GM19240 (cell line): ENCODE measurements at regions not wholly inside any gene's neighbourhood (a gene's known extent, or its start where the extent isn't known, plus 50 kb on each side); places are given as distances from the start of the nearest gene placed in this dataset.

Experiments
- DNase-seq: peaks from one replicate; pipeline ENCODE4 v3.0.0; 2011; ENCODE audit warnings: low spot score; ENCODE audit not compliant: insufficient read length

GRCh38 chr2:59745085-59745484 lies 808.4 kb downstream of the BCL11A start:
- DNase-seq, result no peak

GRCh38 chr2:59744436-59744835 lies 809.0 kb downstream of the BCL11A start:
- DNase-seq, result no peak

GRCh38 chr2:59741840-59742239 lies 811.6 kb downstream of the BCL11A start:
- DNase-seq, result no peak

- DNase-seq, result no peak
These were observed 814.3 kb downstream of the BCL11A start for GRCh38 chr2:59739166-59739565.

- DNase-seq, result no peak
These were observed 816.2 kb downstream of the BCL11A start for GRCh38 chr2:59737299-59737698.

- no peak for DNase-seq
These were observed 818.7 kb downstream of the BCL11A start for GRCh38 chr2:59734743-59735142.

- no peak for DNase-seq
These were observed 819.5 kb downstream of the BCL11A start for GRCh38 chr2:59733970-59734369.

GRCh38 chr2:59733567-59733930 lies 819.9 kb downstream of the BCL11A start:
- no peak for DNase-seq

GRCh38 chr2:59732871-59733566 lies 820.4 kb downstream of the BCL11A start:
- no peak for DNase-seq

- no peak for DNase-seq
These were observed 826.3 kb downstream of the BCL11A start for GRCh38 chr2:59727121-59727590.

- no peak for DNase-seq
These were observed 827.0 kb downstream of the BCL11A start for GRCh38 chr2:59726228-59727120.

GRCh38 chr2:59724746-59725145 lies 828.7 kb downstream of the BCL11A start:
- no peak for DNase-seq

GRCh38 chr2:59720296-59720866 lies 833.1 kb downstream of the BCL11A start:
- no peak for DNase-seq

- no peak for DNase-seq
These were observed 839.9 kb downstream of the BCL11A start for GRCh38 chr2:59713577-59713976.

GRCh38 chr2:59711121-59711520 lies 842.3 kb downstream of the BCL11A start:
- no peak for DNase-seq

GRCh38 chr2:59706729-59707128 lies 846.7 kb downstream of the BCL11A start:
- no peak for DNase-seq

- DNase-seq, result no peak
These were observed 849.7 kb downstream of the BCL11A start for GRCh38 chr2:59703796-59704195.

- no peak for DNase-seq
These were observed 851.4 kb downstream of the BCL11A start for GRCh38 chr2:59702026-59702425.

GRCh38 chr2:59701271-59701994 lies 852.0 kb downstream of the BCL11A start:
- DNase-seq, result no peak

GRCh38 chr2:59694176-59694575 lies 859.3 kb downstream of the BCL11A start:
- DNase-seq, result no peak

- no peak for DNase-seq
These were observed 860.1 kb downstream of the BCL11A start for GRCh38 chr2:59693231-59693959.
